ENCODE measurements at regions not wholly inside any gene's neighbourhood (a gene's known extent, or its start where the extent isn't known, plus 50 kb on each side); places are given as distances from the start of the nearest gene placed in this dataset.
"Not testable (repeated sequence)": the region's sequence is repeated elsewhere in the genome, so short reads cannot be mapped to it uniquely, and the experiment has no call there.

GRCh38 chr5:8730194-8730593 is 815.7 kb downstream of the SEMA5A start:
- Histone ChIP-seq H3K9me3 (no peaks in the 10 kb centered on the region), H3K36me3 (ENCODE audit: control insufficient read depth in 2 of 2, extremely low read depth in 1 of 2, insufficient read depth in 1 of 2, low read length in 1 of 2) (no peaks in the 10 kb centered on the region), H3K4me1 (ENCODE audit: control insufficient read depth in 1 of 2, extremely low read depth in 1 of 2, insufficient read depth in 2 of 2, low read length in 2 of 2) (no peaks in the 10 kb centered on the region), H3K4me3 (ENCODE audit: control insufficient read depth in 1 of 2, extremely low read depth in 1 of 2, low read length in 1 of 2) (no peak overlapping the region), H3K27me3 (replicated peaks in 1 of 2; ENCODE audit: control insufficient read depth in 2 of 2, extremely low read depth in 1 of 2, insufficient read depth in 2 of 2, low read length in 1 of 2) (no peaks in the 10 kb centered on the region), H3K27ac (ENCODE audit: low read length) (no peak overlapping the region)
- no CpG with 5 or more reads among the region's 2 CpGs for WGBS (ENCODE audit: insufficient coverage)
- no peaks in the 10 kb centered on the region for H3K4me1 Mint-ChIP-seq
- ATAC-seq (replicated peaks in 1 of 4): no peak
- DNase-seq: no peak
- POLR2A ChIA-PET: no interaction called here
- H3K4me3 Mint-ChIP-seq: no peak overlapping the region
- no peaks in the 10 kb centered on the region for H3K36me3 Mint-ChIP-seq
- CTCF ChIA-PET: no interaction called here
- no peak overlapping the region for H3K27ac Mint-ChIP-seq
- H3K9me3 Mint-ChIP-seq: peaks cover 4 to 10% (median 8%) of the 10 kb centered on the region in 3 donors
- H3K27me3 Mint-ChIP-seq: no peaks in the 10 kb centered on the region

GRCh38 chr5:8731110-8731509 is 814.8 kb downstream of the SEMA5A start:
- H3K27ac ChIP-seq (ENCODE audit: low read length); H3K36me3 Mint-ChIP-seq; H3K4me1 ChIP-seq (ENCODE audit: control insufficient read depth in 1 of 2, extremely low read depth in 1 of 2, insufficient read depth in 2 of 2, low read length in 2 of 2); DNase-seq; H3K9me3 ChIP-seq; H3K36me3 ChIP-seq (ENCODE audit: control insufficient read depth in 2 of 2, extremely low read depth in 1 of 2, insufficient read depth in 1 of 2, low read length in 1 of 2); H3K9me3 Mint-ChIP-seq; H3K4me3 ChIP-seq (ENCODE audit: control insufficient read depth in 1 of 2, extremely low read depth in 1 of 2, low read length in 1 of 2); CTCF ChIA-PET; ATAC-seq (replicated peaks in 1 of 4); H3K4me3 Mint-ChIP-seq; H3K27me3 ChIP-seq (replicated peaks in 1 of 2; ENCODE audit: control insufficient read depth in 2 of 2, extremely low read depth in 1 of 2, insufficient read depth in 2 of 2, low read length in 1 of 2); H3K27me3 Mint-ChIP-seq; H3K27ac Mint-ChIP-seq; H3K4me1 Mint-ChIP-seq; POLR2A ChIA-PET: not testable (repeated sequence)
- 83% methylated on average over 2 of the region's 7 CpGs for WGBS (ENCODE audit: insufficient coverage)

- no CpG with 5 or more reads among the region's 7 CpGs for WGBS (ENCODE audit: insufficient coverage)
These were observed 805.3 kb downstream of the SEMA5A start for GRCh38 chr5:8740595-8740994.

GRCh38 chr5:8749556-8749955 is 796.3 kb downstream of the SEMA5A start:
- CTCF ChIA-PET: no interaction called here
- DNase-seq (no peak), ATAC-seq (replicated peaks in 1 of 4) (no peak)
- no peaks in the 10 kb centered on the region for H3K27me3 ChIP-seq (replicated peaks in 1 of 2; ENCODE audit: control insufficient read depth in 2 of 2, extremely low read depth in 1 of 2, insufficient read depth in 2 of 2, low read length in 1 of 2)
- no peaks in the 10 kb centered on the region for H3K4me1 ChIP-seq (ENCODE audit: control insufficient read depth in 1 of 2, extremely low read depth in 1 of 2, insufficient read depth in 2 of 2, low read length in 2 of 2)
- H3K4me3 Mint-ChIP-seq: no peak overlapping the region
- no peak overlapping the region for H3K27ac ChIP-seq (ENCODE audit: low read length)
- no peak overlapping the region for H3K27ac Mint-ChIP-seq
- POLR2A ChIA-PET: no interaction called here
- no peaks in the 10 kb centered on the region for H3K36me3 Mint-ChIP-seq
- 78% methylated on average over 2 of the region's 2 CpGs for WGBS (ENCODE audit: insufficient coverage)
- H3K36me3 ChIP-seq (ENCODE audit: control insufficient read depth in 2 of 2, extremely low read depth in 1 of 2, insufficient read depth in 1 of 2, low read length in 1 of 2): no peaks in the 10 kb centered on the region
- no peaks in the 10 kb centered on the region for H3K27me3 Mint-ChIP-seq
- H3K4me3 ChIP-seq (ENCODE audit: control insufficient read depth in 1 of 2, extremely low read depth in 1 of 2, low read length in 1 of 2): no peak overlapping the region
- H3K9me3 ChIP-seq: no peaks in the 10 kb centered on the region
- H3K9me3 Mint-ChIP-seq: peaks cover 4 to 17% (median 7%) of the 10 kb centered on the region in 3 donors
- no peaks in the 10 kb centered on the region for H3K4me1 Mint-ChIP-seq

More at GRCh38 chr5:8740595-8740994, 805.3 kb downstream of the SEMA5A start:
- no peaks in the 10 kb centered on the region for H3K36me3 ChIP-seq (ENCODE audit: control insufficient read depth in 2 of 2, extremely low read depth in 1 of 2, insufficient read depth in 1 of 2, low read length in 1 of 2)
- no peaks in the 10 kb centered on the region for H3K27me3 ChIP-seq (replicated peaks in 1 of 2; ENCODE audit: control insufficient read depth in 2 of 2, extremely low read depth in 1 of 2, insufficient read depth in 2 of 2, low read length in 1 of 2)
- no peaks in the 10 kb centered on the region for H3K4me1 ChIP-seq (ENCODE audit: control insufficient read depth in 1 of 2, extremely low read depth in 1 of 2, insufficient read depth in 2 of 2, low read length in 2 of 2)
- Mint-ChIP-seq H3K4me1 (no peaks in the 10 kb centered on the region), H3K36me3 (no peaks in the 10 kb centered on the region), H3K4me3 (no peak overlapping the region), H3K27me3 (no peaks in the 10 kb centered on the region), H3K27ac (no peak overlapping the region), H3K9me3 (peaks cover 8 to 21% (median 10%) of the 10 kb centered on the region in 3 donors)
- no peak overlapping the region for H3K27ac ChIP-seq (ENCODE audit: low read length)
- POLR2A ChIA-PET: no interaction called here
- CTCF ChIA-PET: no interaction called here
- DNase-seq (no peak), ATAC-seq (replicated peaks in 1 of 4) (no peak)
- H3K4me3 ChIP-seq (ENCODE audit: control insufficient read depth in 1 of 2, extremely low read depth in 1 of 2, low read length in 1 of 2): no peak overlapping the region
- H3K9me3 ChIP-seq: no peaks in the 10 kb centered on the region

- H3K9me3 Mint-ChIP-seq: peaks cover 4 to 20% (median 7%) of the 10 kb centered on the region in 3 donors
- no peaks in the 10 kb centered on the region for H3K36me3 ChIP-seq (ENCODE audit: control insufficient read depth in 2 of 2, extremely low read depth in 1 of 2, insufficient read depth in 1 of 2, low read length in 1 of 2)
- H3K4me3 Mint-ChIP-seq: no peak overlapping the region
- no peaks in the 10 kb centered on the region for H3K4me1 Mint-ChIP-seq
- ATAC-seq (replicated peaks in 1 of 4): no peak
- H3K27ac Mint-ChIP-seq: no peak overlapping the region
- ChIA-PET POLR2A (no interaction called here), CTCF (no interaction called here)
- H3K27me3 Mint-ChIP-seq: no peaks in the 10 kb centered on the region
- no peaks in the 10 kb centered on the region for H3K27me3 ChIP-seq (replicated peaks in 1 of 2; ENCODE audit: control insufficient read depth in 2 of 2, extremely low read depth in 1 of 2, insufficient read depth in 2 of 2, low read length in 1 of 2)
- no peaks in the 10 kb centered on the region for H3K9me3 ChIP-seq
- H3K4me1 ChIP-seq (ENCODE audit: control insufficient read depth in 1 of 2, extremely low read depth in 1 of 2, insufficient read depth in 2 of 2, low read length in 2 of 2): no peaks in the 10 kb centered on the region
- H3K36me3 Mint-ChIP-seq: no peaks in the 10 kb centered on the region
- no peak for DNase-seq
- H3K27ac ChIP-seq (ENCODE audit: low read length): no peak overlapping the region
- H3K4me3 ChIP-seq (ENCODE audit: control insufficient read depth in 1 of 2, extremely low read depth in 1 of 2, low read length in 1 of 2): no peak overlapping the region
These were observed 795.8 kb downstream of the SEMA5A start for GRCh38 chr5:8750100-8750499.

- ATAC-seq (replicated peaks in 1 of 4): no peak
- Mint-ChIP-seq H3K36me3 (no peaks in the 10 kb centered on the region), H3K27me3 (no peaks in the 10 kb centered on the region), H3K27ac (no peak overlapping the region), H3K9me3 (peaks cover 4 to 26% (median 7%) of the 10 kb centered on the region in 3 donors), H3K4me1 (no peaks in the 10 kb centered on the region), H3K4me3 (no peak overlapping the region)
- Histone ChIP-seq H3K9me3 (no peaks in the 10 kb centered on the region), H3K36me3 (ENCODE audit: control insufficient read depth in 2 of 2, extremely low read depth in 1 of 2, insufficient read depth in 1 of 2, low read length in 1 of 2) (no peaks in the 10 kb centered on the region), H3K27me3 (replicated peaks in 1 of 2; ENCODE audit: control insufficient read depth in 2 of 2, extremely low read depth in 1 of 2, insufficient read depth in 2 of 2, low read length in 1 of 2) (no peaks in the 10 kb centered on the region), H3K4me3 (ENCODE audit: control insufficient read depth in 1 of 2, extremely low read depth in 1 of 2, low read length in 1 of 2) (no peak overlapping the region), H3K27ac (ENCODE audit: low read length) (no peak overlapping the region), H3K4me1 (ENCODE audit: control insufficient read depth in 1 of 2, extremely low read depth in 1 of 2, insufficient read depth in 2 of 2, low read length in 2 of 2) (no peaks in the 10 kb centered on the region)
- WGBS (ENCODE audit: insufficient coverage): no CpG with 5 or more reads among the region's 4 CpGs
- no peak for DNase-seq
- POLR2A ChIA-PET: no interaction called here
- CTCF ChIA-PET: no interaction called here
These were observed 793.9 kb downstream of the SEMA5A start for GRCh38 chr5:8751971-8752370.

- H3K27me3 ChIP-seq (replicated peaks in 1 of 2; ENCODE audit: control insufficient read depth in 2 of 2, extremely low read depth in 1 of 2, insufficient read depth in 2 of 2, low read length in 1 of 2): no peaks in the 10 kb centered on the region
- no peak overlapping the region for H3K4me3 Mint-ChIP-seq
- DNase-seq (no peak), ATAC-seq (replicated peaks in 1 of 4) (no peak)
- H3K36me3 ChIP-seq (ENCODE audit: control insufficient read depth in 2 of 2, extremely low read depth in 1 of 2, insufficient read depth in 1 of 2, low read length in 1 of 2): no peaks in the 10 kb centered on the region
- no peak overlapping the region for H3K4me3 ChIP-seq (ENCODE audit: control insufficient read depth in 1 of 2, extremely low read depth in 1 of 2, low read length in 1 of 2)
- POLR2A ChIA-PET: no interaction called here
- H3K27ac ChIP-seq (ENCODE audit: low read length): no peak overlapping the region
- no peaks in the 10 kb centered on the region for H3K27me3 Mint-ChIP-seq
- WGBS (ENCODE audit: insufficient coverage): no CpG with 5 or more reads among the region's 1 CpG
- H3K9me3 Mint-ChIP-seq: peaks cover 4 to 25% (median 7%) of the 10 kb centered on the region in 3 donors
- CTCF ChIA-PET: no interaction called here
- H3K27ac Mint-ChIP-seq: no peak overlapping the region
- H3K36me3 Mint-ChIP-seq: no peaks in the 10 kb centered on the region
- H3K4me1 Mint-ChIP-seq: no peaks in the 10 kb centered on the region
- no peaks in the 10 kb centered on the region for H3K4me1 ChIP-seq (ENCODE audit: control insufficient read depth in 1 of 2, extremely low read depth in 1 of 2, insufficient read depth in 2 of 2, low read length in 2 of 2)
- H3K9me3 ChIP-seq: no peaks in the 10 kb centered on the region
These were observed 793.3 kb downstream of the SEMA5A start for GRCh38 chr5:8752595-8752994.
